DLD1 (cell line): ENCODE measurements at regions not wholly inside any gene's neighbourhood (a gene's known extent, or its start where the extent isn't known, plus 50 kb on each side); places are given as distances from the start of the nearest gene placed in this dataset.
"Not testable (repeated sequence)": the region's sequence is repeated elsewhere in the genome, so short reads cannot be mapped to it uniquely, and the experiment has no call there.

Experiments
- in situ Hi-C: cut with HindIII; loops from 2 replicates; pipeline ENCODE4 v1.10.0; 2017; ENCODE audit warnings: low sequenced_read_pairs

- in situ Hi-C loops: no loop called here
Measured at GRCh38 chr16:86737083-86737482, 158.7 kb downstream of the FOXL1 start.

DNA sequence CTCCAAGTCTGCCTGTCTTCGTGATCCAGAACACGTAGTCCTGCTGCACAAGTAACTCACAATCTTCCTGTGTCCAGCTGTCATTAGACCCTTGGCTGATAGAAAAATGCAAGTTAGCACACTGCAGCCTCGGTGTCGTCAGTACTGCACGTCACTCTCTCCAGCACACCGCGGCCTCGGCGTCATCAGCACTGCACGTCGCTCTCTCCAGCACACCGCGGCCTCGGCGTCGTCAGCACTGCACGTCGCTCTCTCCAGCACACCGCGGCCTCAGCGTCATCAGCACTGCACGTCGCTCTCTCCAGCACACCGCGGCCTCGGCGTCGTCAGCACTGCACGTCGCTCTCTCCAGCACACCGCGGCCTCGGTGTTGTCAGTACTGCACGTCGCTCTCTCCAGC lies 160.0 kb downstream of the FOXL1 start:
- in situ Hi-C loops: not testable (repeated sequence)

- in situ Hi-C loops: no loop called here
Measured at GRCh38 chr16:86739178-86739577, 160.8 kb downstream of the FOXL1 start.

GRCh38 chr16:86739808-86740207 lies 161.5 kb downstream of the FOXL1 start:
- in situ Hi-C loops: no loop called here

DNA sequence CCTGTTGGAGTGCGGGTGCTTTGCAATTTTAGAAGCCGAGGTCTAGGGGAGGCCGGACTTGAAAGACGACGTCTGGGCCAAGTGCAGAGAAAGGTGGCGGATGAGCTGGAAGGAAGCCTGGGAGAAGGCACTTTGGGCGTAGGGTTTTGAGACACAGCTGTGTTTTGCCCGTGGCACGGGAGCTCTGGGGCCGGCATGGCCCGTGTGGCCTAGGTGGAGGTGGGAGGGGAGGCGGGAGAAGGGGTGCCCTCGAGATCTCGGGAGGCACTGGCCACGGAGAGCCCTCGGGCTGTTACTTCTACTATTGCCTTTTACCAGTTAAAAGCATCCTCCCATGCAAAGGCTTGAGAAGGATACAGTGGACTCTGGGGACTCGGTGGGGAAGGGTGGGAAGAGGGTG lies 161.9 kb downstream of the FOXL1 start:
- in situ Hi-C loops: no loop called here

DNA sequence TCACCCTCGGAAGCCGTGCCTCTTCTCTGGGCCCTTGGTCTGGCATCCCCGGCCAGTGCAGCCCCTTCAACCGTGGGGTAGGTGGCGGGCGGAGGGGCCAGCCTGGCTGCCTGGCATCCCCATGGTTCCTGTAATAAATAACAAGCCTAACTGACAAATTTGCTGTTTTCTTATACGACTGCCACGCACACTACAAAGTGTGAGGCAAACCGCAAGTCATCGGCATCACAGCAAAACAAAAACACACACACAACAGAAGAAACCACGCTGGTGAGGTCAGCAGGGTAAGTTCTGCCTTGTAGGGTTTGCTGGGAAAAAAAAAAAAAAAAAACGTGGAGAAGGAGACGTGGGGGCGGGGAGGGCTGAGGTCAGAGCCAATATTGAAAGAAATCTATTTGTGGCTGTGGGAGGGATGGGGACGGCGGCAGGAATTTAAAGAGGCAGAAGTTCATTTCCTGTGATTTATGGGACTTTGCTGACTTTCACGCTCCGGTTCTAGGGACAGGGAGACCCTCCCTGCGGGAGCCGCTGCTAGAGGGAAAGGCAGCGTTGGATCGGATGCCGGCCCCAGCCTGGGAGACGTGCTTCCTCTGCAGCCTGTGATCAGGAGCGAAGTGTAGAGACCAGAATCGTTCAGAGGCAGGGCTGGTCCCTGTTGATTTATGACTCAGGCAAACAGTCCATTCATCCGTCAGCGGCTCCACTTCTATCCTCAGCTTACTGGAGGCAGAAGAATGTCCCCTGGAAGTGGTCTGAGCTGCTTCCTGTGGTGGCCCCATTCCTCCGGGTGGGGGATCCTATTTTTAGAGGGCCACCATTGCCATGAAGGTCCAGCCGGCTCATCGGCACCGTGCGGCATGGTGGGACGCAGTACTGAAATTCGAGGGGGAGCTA lies 162.8 kb downstream of the FOXL1 start:
- in situ Hi-C loops: no loop called here

- in situ Hi-C loops: no loop called here
Measured at GRCh38 chr16:86747761-86748160, 169.4 kb downstream of the FOXL1 start.

GRCh38 chr16:86748652-86749051 lies 170.3 kb downstream of the FOXL1 start:
- in situ Hi-C loops: no loop called here

- in situ Hi-C loops: loop anchor here (25.0 kb wide), 1 partner anchor 189 kb away; the partner anchor contains the start of genes FOXC2 and MTHFSD
Measured at GRCh38 chr16:86751076-86752030, 173.0 kb downstream of the FOXL1 start.

DNA sequence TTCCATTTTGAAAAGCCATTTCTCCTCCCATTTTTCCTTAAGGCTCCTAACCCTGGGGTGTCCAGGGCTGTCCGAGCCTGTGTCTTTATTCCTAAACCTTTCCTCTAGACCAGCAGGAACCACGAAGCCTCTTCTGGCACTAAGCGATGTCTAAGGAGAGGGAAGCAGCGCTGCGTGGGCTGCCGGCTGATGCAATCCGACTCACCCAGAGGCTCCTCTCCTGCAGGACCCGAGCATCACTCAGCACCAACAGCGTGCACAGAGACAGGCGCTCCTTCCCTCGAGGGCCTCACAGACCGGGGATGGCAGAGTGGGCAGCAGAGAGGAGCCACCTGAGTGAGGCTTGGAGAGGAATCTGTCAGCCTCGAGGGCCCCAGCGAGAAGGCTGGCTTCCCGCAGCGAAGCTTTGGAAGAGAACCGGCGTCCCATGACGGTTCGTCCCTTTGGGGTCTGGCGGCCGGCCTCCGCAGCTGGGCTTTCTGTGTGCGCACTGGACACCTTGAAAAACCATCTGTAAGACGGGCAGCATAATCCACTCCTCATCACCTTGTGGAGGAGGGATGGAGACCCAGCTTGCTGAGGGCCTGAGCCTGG lies 174.3 kb downstream of the FOXL1 start:
- in situ Hi-C loops: loop anchor here (25.0 kb wide), 1 partner anchor 190 kb away; the partner anchor contains the start of genes FOXC2 and MTHFSD

GRCh38 chr16:86753399-86753798 lies 175.1 kb downstream of the FOXL1 start:
- in situ Hi-C loops: loop anchor here (25.0 kb wide), 1 partner anchor 191 kb away; the partner anchor contains the start of genes FOXC2 and MTHFSD

- in situ Hi-C loops: loop anchor here (25.0 kb wide), 1 partner anchor 193 kb away; the partner anchor contains the start of genes FOXC2 and MTHFSD
Measured at GRCh38 chr16:86755571-86756006, 177.2 kb downstream of the FOXL1 start.

- in situ Hi-C loops: loop anchor here (25.0 kb wide), 1 partner anchor 195 kb away; the partner anchor contains the start of genes FOXC2 and MTHFSD
Measured at GRCh38 chr16:86756882-86757703, 178.7 kb downstream of the FOXL1 start.

DNA sequence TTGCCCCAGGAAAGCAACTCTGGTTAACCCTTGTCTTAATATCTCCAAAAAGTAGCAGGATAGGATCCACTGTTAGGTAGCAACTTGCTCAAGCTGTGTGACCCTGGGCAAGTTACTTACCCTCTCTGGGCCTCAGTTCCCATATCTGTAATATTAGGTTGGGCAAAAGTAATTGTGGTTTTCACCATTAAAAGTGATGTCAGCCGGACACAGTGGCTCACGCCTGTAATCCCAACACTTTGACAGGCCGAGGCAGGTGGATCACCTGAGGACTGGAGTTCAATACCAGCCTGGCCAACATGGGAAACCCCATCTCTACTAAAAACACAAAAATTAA lies 179.3 kb downstream of the FOXL1 start:
- in situ Hi-C loops: loop anchor here (25.0 kb wide), 1 partner anchor 195 kb away; the partner anchor contains the start of genes FOXC2 and MTHFSD

DNA sequence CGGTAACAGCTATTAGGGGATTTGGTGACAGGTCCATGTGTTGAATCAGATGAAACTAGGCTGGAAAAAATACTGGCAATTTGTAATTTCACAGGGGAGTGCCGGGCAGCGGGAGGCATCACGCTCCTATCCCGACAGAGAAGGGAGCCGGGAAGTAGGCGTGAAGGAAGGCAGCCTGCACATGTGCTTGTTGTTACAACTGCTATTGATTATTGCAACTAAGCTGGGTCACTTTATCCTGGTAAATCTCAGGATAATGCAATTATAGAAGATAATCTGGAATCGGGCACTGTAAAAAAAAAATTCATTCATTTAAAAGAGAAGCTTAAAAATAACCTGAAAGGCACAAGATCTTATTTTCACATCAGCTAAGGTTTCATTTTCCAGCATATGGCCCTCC lies 180.6 kb downstream of the FOXL1 start:
- in situ Hi-C loops: loop anchor here (25.0 kb wide), 1 partner anchor 197 kb away; the partner anchor contains the start of genes FOXC2 and MTHFSD

DNA sequence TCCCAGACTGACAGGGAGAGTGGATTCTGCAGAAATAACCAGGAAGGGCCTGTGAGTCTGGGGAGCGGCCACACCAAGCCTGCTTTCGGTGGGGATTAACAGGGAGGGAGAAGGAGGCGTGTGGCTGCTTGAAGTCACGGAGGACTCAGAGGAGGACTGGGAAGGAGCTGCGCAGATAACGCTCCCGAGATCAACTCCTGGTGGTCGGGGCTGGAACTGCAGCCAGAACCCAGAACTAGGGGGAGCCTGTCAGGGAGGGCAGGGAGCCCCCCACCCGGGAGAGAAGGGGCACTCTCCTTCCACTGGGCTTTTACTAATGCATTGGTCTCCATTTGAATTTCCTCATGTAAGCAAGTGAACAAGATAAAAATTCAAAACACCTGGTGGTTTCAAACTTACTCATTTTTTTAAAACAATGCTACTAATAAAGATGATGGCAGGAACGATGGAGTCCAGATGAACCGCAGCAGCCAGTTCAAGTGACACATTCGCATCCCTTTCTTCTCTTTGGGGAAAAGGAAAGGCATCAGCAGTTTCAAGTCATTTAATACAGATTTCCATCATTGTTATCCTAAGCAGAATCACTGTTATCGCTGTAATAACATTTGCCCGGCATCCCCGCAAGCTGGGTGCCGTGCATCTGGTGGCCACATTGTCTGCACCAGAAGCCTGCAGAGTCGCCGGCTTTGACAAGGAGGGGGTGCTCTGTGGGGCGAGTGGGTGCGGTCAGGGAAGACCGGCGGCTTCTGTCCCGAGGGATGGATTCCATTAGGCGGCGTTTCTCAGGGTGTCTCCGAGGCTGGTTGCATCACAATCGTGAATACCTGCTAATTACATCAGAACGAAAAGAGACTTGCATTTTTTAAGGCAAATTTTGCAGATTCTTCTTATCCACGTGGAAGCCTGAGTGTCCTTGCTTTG lies 183.0 kb downstream of the FOXL1 start:
- in situ Hi-C loops: loop anchor here (25.0 kb wide), 1 partner anchor 199 kb away; the partner anchor contains the start of genes FOXC2 and MTHFSD

- in situ Hi-C loops: loop anchor here (25.0 kb wide), 1 partner anchor 200 kb away; the partner anchor contains the start of genes FOXC2 and MTHFSD
Measured at GRCh38 chr16:86762095-86762494, 183.7 kb downstream of the FOXL1 start.

DNA sequence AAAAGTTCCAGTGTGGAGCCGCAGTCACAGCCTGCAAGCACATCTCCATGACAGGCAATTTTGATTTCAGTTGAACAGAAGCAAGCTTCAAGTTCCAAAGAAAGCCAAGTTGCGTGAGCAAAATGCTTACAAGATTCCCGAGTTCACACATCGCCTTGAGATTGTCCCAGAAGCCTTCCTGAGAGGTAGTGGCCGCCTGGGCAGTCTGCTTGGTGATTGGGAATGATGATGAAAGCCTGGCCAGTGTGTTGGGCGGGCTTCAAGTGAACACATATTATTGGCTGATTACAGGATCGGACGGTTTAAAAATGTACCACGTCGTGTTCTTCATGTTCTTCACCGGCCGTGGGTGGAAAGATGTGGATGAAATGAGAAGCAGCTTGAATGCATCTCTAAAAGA lies 185.5 kb downstream of the FOXL1 start:
- in situ Hi-C loops: loop anchor here (25.0 kb wide), 1 partner anchor 202 kb away; the partner anchor contains the start of genes FOXC2 and MTHFSD
